22Rv1 (cell line): ENCODE measurements at regions not wholly inside any gene's neighbourhood (a gene's known extent, or its start where the extent isn't known, plus 50 kb on each side); places are given as distances from the start of the nearest gene placed in this dataset.

Source experiments
- H3K27ac ChIP-seq: fragments of 450-650 bp; 2 replicates; pipeline ENCODE4 v1.5.1; 2017
- ZFX ChIP-seq: fragments of 450-650 bp; IDR thresholded peaks from 2 replicates; pipeline ENCODE4 v1.6.1; 2017; ENCODE audit warnings: antibody characterized with exemption, borderline replicate concordance
- TF ChIP-seq, protein P1 (sequence below): fragments of 450-650 bp; IDR thresholded peaks from 2 replicates; pipeline ENCODE4 v1.5.1; 2017; ENCODE audit warnings: mild to moderate bottlenecking

DNA sequence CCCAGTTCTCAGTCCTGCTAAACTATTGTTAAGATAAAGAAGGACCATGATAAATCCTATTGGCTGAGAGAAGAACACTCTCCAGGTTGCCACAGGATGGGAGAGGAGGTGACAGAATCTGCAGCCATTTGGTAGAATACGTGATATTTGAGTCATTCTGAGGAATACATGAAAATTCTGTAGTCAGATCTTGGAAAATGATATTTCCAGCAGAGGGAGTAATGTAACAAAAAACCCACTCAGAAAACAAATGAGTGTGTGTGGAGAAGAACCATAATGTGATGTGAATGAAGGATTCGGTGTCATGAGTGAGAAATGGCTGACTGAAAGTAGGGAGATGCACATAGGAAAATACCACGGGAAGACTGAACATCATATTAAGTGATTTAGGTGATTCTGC, 128.5 kb upstream of the PFKP start:
- no peak overlapping the region for H3K27ac ChIP-seq
- TF ChIP-seq, protein P1, sequence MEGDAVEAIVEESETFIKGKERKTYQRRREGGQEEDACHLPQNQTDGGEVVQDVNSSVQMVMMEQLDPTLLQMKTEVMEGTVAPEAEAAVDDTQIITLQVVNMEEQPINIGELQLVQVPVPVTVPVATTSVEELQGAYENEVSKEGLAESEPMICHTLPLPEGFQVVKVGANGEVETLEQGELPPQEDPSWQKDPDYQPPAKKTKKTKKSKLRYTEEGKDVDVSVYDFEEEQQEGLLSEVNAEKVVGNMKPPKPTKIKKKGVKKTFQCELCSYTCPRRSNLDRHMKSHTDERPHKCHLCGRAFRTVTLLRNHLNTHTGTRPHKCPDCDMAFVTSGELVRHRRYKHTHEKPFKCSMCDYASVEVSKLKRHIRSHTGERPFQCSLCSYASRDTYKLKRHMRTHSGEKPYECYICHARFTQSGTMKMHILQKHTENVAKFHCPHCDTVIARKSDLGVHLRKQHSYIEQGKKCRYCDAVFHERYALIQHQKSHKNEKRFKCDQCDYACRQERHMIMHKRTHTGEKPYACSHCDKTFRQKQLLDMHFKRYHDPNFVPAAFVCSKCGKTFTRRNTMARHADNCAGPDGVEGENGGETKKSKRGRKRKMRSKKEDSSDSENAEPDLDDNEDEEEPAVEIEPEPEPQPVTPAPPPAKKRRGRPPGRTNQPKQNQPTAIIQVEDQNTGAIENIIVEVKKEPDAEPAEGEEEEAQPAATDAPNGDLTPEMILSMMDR, result no peak
- TF ChIP-seq ZFX, result no peak

DNA sequence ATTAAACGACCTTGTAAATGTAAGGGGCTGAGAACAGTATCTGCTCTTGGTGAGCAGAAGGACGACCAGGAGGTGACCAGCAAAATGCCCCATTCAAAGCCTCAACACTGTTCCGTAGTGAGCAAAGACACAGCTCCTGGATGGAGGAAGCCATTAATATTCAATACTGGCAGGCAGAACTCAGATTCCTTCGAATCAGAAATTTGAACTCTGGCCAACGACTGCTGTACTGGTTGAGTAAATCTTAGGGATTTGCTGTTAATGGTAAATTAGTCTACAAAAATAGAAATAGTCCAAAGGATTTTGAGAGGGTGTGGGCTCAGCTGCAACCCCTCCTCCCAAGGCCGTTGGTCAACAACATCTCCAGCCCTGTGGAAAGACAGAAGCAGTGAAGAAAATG, 130.5 kb upstream of the PFKP start:
- no peak overlapping the region for H3K27ac ChIP-seq
- no peak for TF ChIP-seq ZFX
- TF ChIP-seq, protein P1, result no peak

DNA sequence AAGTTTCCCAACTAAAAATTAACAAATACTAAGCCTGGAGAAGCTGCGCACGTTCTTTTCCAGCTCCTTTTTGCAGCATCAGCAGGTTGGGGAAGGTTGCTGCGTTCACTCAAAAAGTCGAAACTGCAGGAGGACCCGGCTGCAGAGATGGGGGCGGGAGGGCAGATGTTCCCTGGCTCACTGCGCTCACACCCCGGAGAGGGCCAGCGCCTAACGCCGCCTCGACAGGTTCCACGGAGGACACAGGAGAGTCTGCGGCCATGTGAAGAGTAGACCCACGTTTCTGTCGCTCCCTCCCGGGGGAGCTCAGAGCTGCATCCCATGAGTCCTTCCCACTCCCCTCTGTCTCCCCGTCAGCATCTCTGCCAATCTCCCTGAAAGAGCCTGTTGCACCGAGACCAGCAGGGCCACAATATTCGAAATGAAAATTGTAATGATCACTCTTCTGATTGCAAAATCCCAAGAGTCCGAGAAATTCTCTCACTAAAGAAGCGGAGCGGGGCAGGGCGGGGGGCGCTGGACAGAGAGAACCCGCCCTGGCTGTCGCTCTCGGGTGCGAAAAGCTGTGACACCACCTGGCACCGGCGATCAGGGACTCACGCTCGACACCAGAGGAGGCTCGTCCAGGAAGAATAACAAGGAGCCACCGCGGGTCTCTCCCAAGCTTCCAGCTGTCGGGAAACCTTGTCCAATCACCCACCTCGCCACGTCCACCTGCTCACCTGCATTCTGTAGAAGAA, 131.5 kb upstream of the PFKP start:
- no peak overlapping the region for H3K27ac ChIP-seq
- TF ChIP-seq, protein P1, result no peak
- no peak for TF ChIP-seq ZFX

DNA sequence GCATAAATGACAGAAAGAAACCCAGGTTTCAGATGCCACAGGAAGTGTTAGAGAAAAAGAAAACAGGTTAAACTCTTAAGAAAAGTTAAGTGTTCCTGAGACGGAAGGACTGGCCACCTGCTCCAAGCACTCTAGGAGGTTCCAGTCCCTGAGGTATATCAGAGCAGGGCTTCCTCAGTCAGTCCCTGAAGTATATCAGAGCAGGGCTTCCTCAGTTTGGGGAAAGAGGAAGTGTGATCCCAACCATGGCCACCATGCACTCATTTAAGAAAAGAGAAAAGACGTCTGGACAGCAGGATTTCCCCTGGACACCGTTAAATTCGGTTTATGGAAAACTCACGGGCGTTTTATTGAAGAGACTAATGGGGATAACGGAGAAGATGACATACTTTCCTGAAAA, 133.4 kb upstream of the PFKP start:
- TF ChIP-seq, protein P1, result no peak
- TF ChIP-seq ZFX, result no peak
- no peak overlapping the region for H3K27ac ChIP-seq

DNA sequence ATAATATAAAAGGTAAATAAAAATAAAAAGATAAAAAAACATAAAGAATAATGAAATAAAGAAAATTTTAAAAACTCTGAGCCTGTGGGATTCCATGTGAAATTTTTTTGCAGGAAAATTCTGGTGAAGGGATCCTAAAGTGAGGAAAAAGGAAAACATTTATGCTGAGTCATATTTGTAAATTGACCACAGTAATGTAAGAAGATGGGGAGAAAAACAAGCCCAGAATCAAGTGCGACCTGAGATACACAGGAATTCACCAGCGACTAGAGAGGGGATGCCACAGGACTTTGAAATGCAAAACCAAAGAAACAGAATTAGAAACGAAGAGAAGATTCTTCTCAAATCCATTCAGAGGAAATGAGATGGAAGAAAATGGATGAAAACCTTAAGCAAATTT, 133.8 kb upstream of the PFKP start:
- TF ChIP-seq, protein P1, result no peak
- TF ChIP-seq ZFX, result no peak
- no peak overlapping the region for H3K27ac ChIP-seq

DNA sequence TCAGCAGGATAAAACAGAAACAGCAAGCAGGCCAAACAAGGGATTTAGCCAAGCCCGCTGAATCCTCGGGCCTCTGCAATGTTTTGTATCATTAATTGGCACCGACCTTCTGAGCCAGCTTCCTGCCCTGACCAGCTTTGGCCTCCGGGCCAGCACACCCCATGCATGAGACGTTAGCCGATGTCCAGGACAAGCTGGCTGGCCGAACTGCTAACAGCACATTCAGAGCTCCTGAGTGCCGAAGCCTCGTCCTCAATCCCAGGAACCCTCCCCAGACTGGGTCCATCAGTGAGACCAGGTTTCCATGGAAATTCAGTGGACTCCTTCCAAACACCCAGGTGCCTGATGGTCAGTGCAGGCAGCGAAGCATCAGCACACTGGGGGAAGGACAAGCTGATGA, 134.3 kb upstream of the PFKP start:
- no peak overlapping the region for H3K27ac ChIP-seq
- TF ChIP-seq, protein P1, result no peak
- TF ChIP-seq ZFX, result no peak

DNA sequence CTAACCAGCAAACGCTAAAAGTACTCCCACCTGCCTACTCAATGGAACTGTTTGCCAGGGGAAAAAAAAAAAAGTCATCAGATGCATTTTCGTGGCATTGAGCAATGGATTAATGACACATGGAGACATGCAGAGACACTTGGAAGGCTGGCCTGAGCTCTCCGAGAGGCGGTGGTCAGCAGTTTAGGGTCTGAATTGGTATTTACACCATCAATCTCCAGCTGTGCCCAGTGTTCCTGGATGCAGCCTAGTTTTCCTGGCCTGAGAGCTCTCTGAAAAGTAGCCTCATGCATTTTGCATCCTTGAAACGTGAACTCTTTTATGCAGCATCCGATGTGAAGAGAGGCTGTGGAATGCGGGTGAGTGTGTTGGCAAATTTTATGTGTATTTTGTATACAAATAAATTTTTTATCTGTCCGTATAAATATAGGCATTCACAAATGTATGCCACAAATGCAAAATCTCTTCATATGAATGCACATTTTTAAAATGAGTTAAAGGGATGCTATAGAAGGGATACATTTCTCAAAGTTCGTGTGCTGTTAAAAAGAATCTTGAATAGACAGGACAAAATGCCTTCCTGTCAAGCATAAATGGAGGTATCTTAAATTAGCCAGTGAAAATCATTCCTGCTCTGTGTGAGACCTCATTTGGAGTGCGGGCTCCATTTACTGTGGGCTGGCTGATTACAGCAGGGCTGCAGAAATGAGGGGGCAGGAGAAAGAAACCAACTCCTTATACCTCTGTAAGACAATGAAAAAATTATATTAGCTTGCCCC, 137.7 kb upstream of the PFKP start:
- H3K27ac ChIP-seq, result no peak overlapping the region
- TF ChIP-seq, protein P1, result no peak
